Smooth muscle cell (in vitro differentiated cells): ENCODE measurements at regions not wholly inside any gene's neighbourhood (a gene's known extent, or its start where the extent isn't known, plus 50 kb on each side); places are given as distances from the start of the nearest gene placed in this dataset.

Experiments
- DNase-seq: peaks from one replicate; lab custom pipeline; 2025; ENCODE audit not compliant: unreplicated experiment; lab: John Stamatoyannopoulos, UW
- H2AFZ ChIP-seq: fragments of 200-600 bp; sonication (generic); 2 replicates; pipeline ENCODE4 v1.6.0; 2016; ENCODE audit warnings: antibody characterized with exemption, low read depth, mild to moderate bottlenecking
- H3F3A ChIP-seq: fragments of 200-600 bp; sonication (generic); 2 replicates; pipeline ENCODE4 v1.6.0; 2017; ENCODE audit warnings: antibody characterized with exemption, low read depth
- H3K27ac ChIP-seq: fragments of 200-600 bp; sonication (generic); 2 replicates; pipeline ENCODE4 v1.5.1; 2016; ENCODE audit warnings: low read depth, mild to moderate bottlenecking
- H3K27me3 ChIP-seq: fragments of 200-600 bp; sonication (generic); 2 replicates; pipeline ENCODE4 v1.6.1; 2016; ENCODE audit warnings: low read depth, mild to moderate bottlenecking
- H3K36me3 ChIP-seq: fragments of 200-600 bp; sonication (generic); 2 replicates; pipeline ENCODE4 v1.5.1; 2016; ENCODE audit warnings: low read depth
- H3K4me1 ChIP-seq: fragments of 200-600 bp; sonication (generic); 2 replicates; pipeline ENCODE4 v1.5.1; 2016; ENCODE audit warnings: low read depth
- H3K4me2 ChIP-seq: fragments of 200-600 bp; sonication (generic); 2 replicates; pipeline ENCODE4 v1.6.0; 2016; ENCODE audit warnings: mild to moderate bottlenecking
- H3K4me3 ChIP-seq: fragments of 200-600 bp; sonication (generic); 2 replicates; pipeline ENCODE4 v1.5.1; 2016; ENCODE audit warnings: mild to moderate bottlenecking
- H3K79me2 ChIP-seq: fragments of 200-600 bp; sonication (generic); 2 replicates; pipeline ENCODE4 v1.6.0; 2016; ENCODE audit warnings: low read depth, mild to moderate bottlenecking
- H3K9ac ChIP-seq: fragments of 200-600 bp; sonication (generic); 2 replicates; pipeline ENCODE4 v1.6.0; 2016; ENCODE audit warnings: low read depth
- H3K9me3 ChIP-seq: fragments of 200-600 bp; sonication (generic); replicated peaks from 2 replicates; pipeline ENCODE4 v1.5.1; 2016; ENCODE audit warnings: low read depth
- H4K20me1 ChIP-seq: fragments of 200-600 bp; sonication (generic); 2 replicates; pipeline ENCODE4 v1.6.0; 2016; ENCODE audit warnings: low read depth
- WGBS: methylation state at CpG from one replicate; pipeline ENCODE4 v1.1.7; 2016; ENCODE audit warnings: low lambda C conversion rate; 5-methylcytosine and 5-hydroxymethylcytosine counted together
- TF ChIP-seq, protein P1 (sequence below): fragments of 200-600 bp; sonication (generic); IDR thresholded peaks from 2 replicates; pipeline ENCODE4 v1.5.1; 2017; ENCODE audit warnings: borderline replicate concordance, mild to moderate bottlenecking, antibody characterized with exemption; ENCODE audit not compliant: insufficient read depth, poor library complexity, severe bottlenecking

DNA sequence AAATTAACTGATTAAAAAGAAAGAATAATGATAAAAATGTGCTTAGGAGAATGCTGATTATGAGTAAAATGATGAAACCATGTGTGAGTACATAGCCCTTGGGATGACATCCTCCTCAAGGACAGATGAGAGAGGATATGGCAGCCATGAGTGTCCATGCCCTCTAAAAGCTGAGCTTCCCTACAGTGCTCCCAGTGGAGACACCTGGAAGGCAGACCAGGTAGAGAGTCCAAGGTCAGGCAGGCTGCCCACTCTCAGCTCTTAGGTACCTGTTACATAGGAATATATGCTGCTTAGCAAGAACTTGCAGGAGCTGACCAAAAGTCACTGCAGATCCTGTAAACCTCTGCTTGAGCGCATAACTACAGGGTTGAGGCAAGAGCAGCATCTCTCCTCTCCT is 169.7 kb upstream of the TMEM229A start:
- no peak for DNase-seq
- Histone ChIP-seq H3K36me3 (no peaks in the 10 kb centered on the region), H2AFZ (no peak overlapping the region)

DNA sequence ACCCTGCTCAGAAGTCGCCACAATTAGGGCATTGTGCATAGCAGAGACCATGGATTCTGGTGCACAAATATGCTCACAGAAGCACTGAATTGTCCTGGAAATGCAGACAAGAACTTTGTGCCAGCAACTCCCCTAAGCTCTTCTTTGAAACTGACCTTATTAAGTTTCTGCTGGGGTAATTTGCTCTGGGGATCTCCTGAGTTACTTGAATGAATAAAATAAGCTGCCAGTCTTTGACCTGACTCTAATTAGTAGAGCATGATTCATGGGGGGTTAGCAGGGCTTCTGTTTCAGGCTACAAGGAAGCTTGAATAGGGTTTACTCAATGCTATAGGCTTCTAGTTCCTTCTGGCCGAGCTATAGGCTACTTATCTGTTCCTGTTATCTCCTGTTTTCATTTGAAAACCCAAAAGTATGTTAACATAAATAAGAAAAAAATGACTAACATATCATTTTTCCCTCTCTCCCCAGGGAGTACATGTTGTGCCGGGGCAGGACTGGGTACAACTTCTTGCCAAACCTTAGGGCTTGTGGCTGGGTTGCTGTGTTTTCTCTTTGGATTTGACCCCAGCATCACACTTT is 169.0 kb upstream of the TMEM229A start:
- Histone ChIP-seq H3K27me3 (no peaks in the 10 kb centered on the region), H3K27ac (no peak overlapping the region), H3F3A (no peaks in the 10 kb centered on the region), H3K79me2 (no peaks in the 10 kb centered on the region), H4K20me1 (no peaks in the 10 kb centered on the region), H3K9me3 (no peaks in the 10 kb centered on the region), H3K36me3 (no peaks in the 10 kb centered on the region), H3K9ac (no peak overlapping the region), H3K4me1 (peaks cover 3% of the 10 kb centered on the region), H3K4me2 (no peak overlapping the region), H3K4me3 (no peak overlapping the region), H2AFZ (no peak overlapping the region)
- TF ChIP-seq, protein P1, sequence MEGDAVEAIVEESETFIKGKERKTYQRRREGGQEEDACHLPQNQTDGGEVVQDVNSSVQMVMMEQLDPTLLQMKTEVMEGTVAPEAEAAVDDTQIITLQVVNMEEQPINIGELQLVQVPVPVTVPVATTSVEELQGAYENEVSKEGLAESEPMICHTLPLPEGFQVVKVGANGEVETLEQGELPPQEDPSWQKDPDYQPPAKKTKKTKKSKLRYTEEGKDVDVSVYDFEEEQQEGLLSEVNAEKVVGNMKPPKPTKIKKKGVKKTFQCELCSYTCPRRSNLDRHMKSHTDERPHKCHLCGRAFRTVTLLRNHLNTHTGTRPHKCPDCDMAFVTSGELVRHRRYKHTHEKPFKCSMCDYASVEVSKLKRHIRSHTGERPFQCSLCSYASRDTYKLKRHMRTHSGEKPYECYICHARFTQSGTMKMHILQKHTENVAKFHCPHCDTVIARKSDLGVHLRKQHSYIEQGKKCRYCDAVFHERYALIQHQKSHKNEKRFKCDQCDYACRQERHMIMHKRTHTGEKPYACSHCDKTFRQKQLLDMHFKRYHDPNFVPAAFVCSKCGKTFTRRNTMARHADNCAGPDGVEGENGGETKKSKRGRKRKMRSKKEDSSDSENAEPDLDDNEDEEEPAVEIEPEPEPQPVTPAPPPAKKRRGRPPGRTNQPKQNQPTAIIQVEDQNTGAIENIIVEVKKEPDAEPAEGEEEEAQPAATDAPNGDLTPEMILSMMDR, result no peak
- no peak for DNase-seq
- WGBS, result 54% methylated on average over 3 of the region's 3 CpGs

More for the DNA sequence above, 169.7 kb upstream of the TMEM229A start:
- Histone ChIP-seq H3K27ac (no peak overlapping the region), H3K9me3 (no peaks in the 10 kb centered on the region), H3F3A (no peaks in the 10 kb centered on the region), H3K4me2 (no peak overlapping the region), H3K27me3 (no peaks in the 10 kb centered on the region), H4K20me1 (no peaks in the 10 kb centered on the region), H3K79me2 (no peaks in the 10 kb centered on the region), H3K4me1 (peaks cover 3% of the 10 kb centered on the region), H3K9ac (no peak overlapping the region), H3K4me3 (no peak overlapping the region)
- 96% methylated on average over 1 of the region's 1 CpG for WGBS
- TF ChIP-seq, protein P1, result no peak

DNA sequence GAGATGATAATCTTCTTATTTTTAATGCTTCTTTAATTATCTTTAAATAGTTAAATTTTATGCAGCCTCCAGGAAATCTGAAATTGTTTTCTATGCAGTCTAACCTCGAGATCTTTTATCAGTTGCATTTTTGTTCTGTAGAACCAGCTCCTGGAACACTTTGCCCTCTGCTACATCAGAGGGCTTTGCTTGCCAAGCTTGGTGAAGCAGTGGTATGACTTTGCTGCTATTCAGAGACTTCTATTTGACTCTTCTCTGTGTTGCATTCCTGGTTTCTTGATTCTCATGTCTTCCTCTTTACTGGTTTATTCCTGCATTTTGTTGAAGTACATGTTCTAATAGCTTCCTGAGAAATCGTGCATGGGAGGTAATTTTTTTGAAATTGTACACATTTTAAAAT is 163.7 kb upstream of the TMEM229A start:
- Histone ChIP-seq H3K9me3 (no peaks in the 10 kb centered on the region), H3K79me2 (no peaks in the 10 kb centered on the region), H3K27ac (no peak overlapping the region), H3K27me3 (no peaks in the 10 kb centered on the region), H3K9ac (no peak overlapping the region), H3K4me1 (peaks cover under 1% of the 10 kb centered on the region), H3K36me3 (no peaks in the 10 kb centered on the region), H4K20me1 (no peaks in the 10 kb centered on the region), H3F3A (no peaks in the 10 kb centered on the region), H3K4me3 (no peak overlapping the region), H3K4me2 (no peak overlapping the region), H2AFZ (no peak overlapping the region)
- 83% methylated on average over 2 of the region's 2 CpGs for WGBS
- DNase-seq, result no peak
- TF ChIP-seq, protein P1, result no peak

DNA sequence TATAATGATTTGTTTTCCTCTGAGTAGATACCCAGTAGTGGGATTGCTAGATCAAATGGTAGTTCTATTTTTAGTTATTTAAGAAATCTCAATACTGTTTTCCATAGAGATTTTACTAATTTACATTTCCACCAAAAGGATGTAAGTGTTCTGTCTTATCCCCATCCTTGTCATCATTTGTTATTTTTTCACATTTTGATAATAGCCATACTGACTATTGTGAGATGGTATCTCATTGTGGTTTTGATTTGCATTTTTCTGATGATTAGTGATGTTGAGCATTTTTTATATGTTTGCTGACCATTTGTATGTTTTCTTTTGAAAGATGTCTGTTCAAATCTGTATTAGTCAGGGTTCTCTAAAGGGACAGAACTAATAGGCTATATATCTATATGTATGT is 160.0 kb upstream of the TMEM229A start:
- no peak for DNase-seq
- H3K4me2 ChIP-seq, result no peak overlapping the region
- H3K4me1 ChIP-seq, result no peaks in the 10 kb centered on the region
- no peak overlapping the region for H3K9ac ChIP-seq
- no peaks in the 10 kb centered on the region for H4K20me1 ChIP-seq
- no peak overlapping the region for H3K4me3 ChIP-seq
- no peaks in the 10 kb centered on the region for H3K36me3 ChIP-seq
- H3K27ac ChIP-seq, result no peak overlapping the region
- H3K79me2 ChIP-seq, result no peaks in the 10 kb centered on the region
- no peaks in the 10 kb centered on the region for H3F3A ChIP-seq
- H2AFZ ChIP-seq, result no peak overlapping the region
- H3K9me3 ChIP-seq, result no peaks in the 10 kb centered on the region
- TF ChIP-seq, protein P1, result no peak
- H3K27me3 ChIP-seq, result no peaks in the 10 kb centered on the region
